Endothelial cell of umbilical vein (primary cell): ENCODE measurements at regions not wholly inside any gene's neighbourhood (a gene's known extent, or its start where the extent isn't known, plus 50 kb on each side); places are given as distances from the start of the nearest gene placed in this dataset.

Experiments used
- EZH2 ChIP-seq: IDR thresholded peaks from 2 replicates; pipeline ENCODE4 v1.6.1; 2012; ENCODE audit warnings: borderline replicate concordance, low read depth, mild to moderate bottlenecking, moderate library complexity, low read length, inconsistent platforms; ENCODE audit not compliant: severe bottlenecking
- POLR2AphosphoS5 ChIP-seq: IDR thresholded peaks from 2 replicates; pipeline ENCODE4 v1.6.1; 2012; ENCODE audit warnings: low read depth, mild to moderate bottlenecking, control low read depth, low read length, moderate library complexity; ENCODE audit not compliant: insufficient read depth
- TF ChIP-seq, protein P1 (sequence below), 2 donors: IDR thresholded peaks; 1 replicate in 1 of 2; 2 replicates in 1 of 2; pipeline ENCODE4 v1.5.1; 2011; ENCODE audit warnings: low read length in 2 of 2, mild to moderate bottlenecking in 2 of 2, moderate library complexity in 2 of 2, control low read depth in 1 of 2, inconsistent platforms in 1 of 2, low read depth in 1 of 2; ENCODE audit not compliant: insufficient read depth in 1 of 2; ENCODE audit errors: extremely low read depth in 1 of 2

DNA sequence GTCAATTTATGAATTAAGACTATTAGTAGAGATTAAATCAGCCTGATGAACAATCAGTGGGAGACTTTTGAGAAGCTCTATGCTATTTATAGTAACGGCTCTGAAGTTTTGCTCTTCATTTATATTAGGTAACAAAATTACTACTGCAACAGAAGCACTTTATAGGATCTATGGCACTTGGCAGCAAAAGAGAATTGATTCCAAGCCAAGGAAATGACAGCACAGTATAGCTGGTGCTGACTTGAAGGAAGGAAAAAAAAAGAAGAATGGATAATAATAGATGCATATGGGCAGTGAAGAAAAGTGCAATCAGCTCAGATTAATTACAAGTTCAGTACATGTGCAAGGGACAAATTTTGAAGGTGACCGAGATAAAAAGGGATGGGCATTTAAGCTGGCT lies 228.2 kb upstream of the PPFIA2 start:
- TF ChIP-seq, protein P1, sequence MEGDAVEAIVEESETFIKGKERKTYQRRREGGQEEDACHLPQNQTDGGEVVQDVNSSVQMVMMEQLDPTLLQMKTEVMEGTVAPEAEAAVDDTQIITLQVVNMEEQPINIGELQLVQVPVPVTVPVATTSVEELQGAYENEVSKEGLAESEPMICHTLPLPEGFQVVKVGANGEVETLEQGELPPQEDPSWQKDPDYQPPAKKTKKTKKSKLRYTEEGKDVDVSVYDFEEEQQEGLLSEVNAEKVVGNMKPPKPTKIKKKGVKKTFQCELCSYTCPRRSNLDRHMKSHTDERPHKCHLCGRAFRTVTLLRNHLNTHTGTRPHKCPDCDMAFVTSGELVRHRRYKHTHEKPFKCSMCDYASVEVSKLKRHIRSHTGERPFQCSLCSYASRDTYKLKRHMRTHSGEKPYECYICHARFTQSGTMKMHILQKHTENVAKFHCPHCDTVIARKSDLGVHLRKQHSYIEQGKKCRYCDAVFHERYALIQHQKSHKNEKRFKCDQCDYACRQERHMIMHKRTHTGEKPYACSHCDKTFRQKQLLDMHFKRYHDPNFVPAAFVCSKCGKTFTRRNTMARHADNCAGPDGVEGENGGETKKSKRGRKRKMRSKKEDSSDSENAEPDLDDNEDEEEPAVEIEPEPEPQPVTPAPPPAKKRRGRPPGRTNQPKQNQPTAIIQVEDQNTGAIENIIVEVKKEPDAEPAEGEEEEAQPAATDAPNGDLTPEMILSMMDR (IDR thresholded peaks at IDR 0.05; ENCODE audit: extremely low read depth in 1 of 2, insufficient read depth in 1 of 2, low read depth in 1 of 2, low read length in 2 of 2), result no peak
- TF ChIP-seq POLR2AphosphoS5, result no peak
- no peak for TF ChIP-seq EZH2
